ENCODE measurements at regions not wholly inside any gene's neighbourhood (a gene's known extent, or its start where the extent isn't known, plus 50 kb on each side); places are given as distances from the start of the nearest gene placed in this dataset.

DNA sequence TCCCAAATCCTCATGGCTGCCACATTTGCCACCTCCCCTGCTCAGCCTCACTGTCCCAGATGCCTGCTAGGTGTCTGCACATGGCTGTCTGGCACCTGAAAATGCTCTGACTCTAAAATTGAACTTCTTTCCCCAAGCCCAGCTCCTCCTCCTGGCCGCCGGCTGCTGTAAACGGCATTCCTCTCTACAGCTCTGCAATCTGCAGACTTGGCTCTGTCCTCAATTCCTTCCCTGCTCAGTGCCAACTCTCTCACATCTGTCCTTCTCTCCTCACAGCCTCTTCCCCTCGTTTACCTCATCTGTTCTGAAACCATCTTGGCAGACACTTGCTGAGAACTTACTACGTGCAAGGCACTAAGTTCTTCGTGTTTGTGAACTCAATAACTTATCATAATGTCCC, 169.4 kb upstream of the SYT13 start:
- TF ChIP-seq, protein P1, sequence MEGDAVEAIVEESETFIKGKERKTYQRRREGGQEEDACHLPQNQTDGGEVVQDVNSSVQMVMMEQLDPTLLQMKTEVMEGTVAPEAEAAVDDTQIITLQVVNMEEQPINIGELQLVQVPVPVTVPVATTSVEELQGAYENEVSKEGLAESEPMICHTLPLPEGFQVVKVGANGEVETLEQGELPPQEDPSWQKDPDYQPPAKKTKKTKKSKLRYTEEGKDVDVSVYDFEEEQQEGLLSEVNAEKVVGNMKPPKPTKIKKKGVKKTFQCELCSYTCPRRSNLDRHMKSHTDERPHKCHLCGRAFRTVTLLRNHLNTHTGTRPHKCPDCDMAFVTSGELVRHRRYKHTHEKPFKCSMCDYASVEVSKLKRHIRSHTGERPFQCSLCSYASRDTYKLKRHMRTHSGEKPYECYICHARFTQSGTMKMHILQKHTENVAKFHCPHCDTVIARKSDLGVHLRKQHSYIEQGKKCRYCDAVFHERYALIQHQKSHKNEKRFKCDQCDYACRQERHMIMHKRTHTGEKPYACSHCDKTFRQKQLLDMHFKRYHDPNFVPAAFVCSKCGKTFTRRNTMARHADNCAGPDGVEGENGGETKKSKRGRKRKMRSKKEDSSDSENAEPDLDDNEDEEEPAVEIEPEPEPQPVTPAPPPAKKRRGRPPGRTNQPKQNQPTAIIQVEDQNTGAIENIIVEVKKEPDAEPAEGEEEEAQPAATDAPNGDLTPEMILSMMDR (IDR thresholded peaks at IDR 0.05 in 4 of 5, conservative IDR thresholded peaks at IDR 0.05 in 1 of 5): no peak
- no peak for TF ChIP-seq POLR2A (IDR thresholded peaks at IDR 0.05)
